ENCODE measurements at regions not wholly inside any gene's neighbourhood (a gene's known extent, or its start where the extent isn't known, plus 50 kb on each side); places are given as distances from the start of the nearest gene placed in this dataset.
"Not testable (repeated sequence)": the region's sequence is repeated elsewhere in the genome, so short reads cannot be mapped to it uniquely, and the experiment has no call there.

DNA sequence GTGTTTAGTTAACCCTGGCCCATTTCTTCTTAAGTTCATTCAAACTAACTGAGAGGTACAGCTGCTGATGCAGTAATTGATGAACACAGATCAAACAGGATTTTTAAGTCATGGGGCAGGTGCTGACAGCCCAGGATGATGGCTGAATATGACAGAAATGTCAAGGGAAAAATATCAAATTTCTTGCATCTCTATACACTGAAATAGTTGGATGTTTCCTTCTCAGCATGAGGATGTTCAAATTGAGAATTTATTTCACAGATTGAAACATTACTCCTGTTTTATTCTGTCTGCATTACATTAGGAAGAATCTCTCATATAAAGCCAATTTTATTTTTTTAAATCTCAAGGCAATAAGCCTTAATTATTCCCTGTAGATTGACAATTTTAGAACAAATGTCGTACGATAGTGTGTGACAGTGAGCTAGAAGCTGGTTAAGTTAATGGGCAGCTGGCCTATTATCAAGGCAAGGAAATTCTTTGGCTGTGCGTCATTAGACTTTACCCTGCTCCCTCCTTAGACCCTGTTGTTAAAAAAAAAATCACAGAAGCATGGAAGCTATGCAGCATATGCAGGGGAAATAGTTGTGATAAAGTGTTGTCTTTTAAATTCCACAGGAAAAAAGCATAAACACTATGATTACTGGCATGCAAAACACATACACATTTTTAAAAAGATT lies 183.8 kb upstream of the KCNMB2 start:
- peak; percentile 15 for DNase-seq

- DNase-seq = no peak
Observed at GRCh38 chr3:178353006-178353694, 183.1 kb upstream of the KCNMB2 start.

GRCh38 chr3:178359728-178360127 lies 176.5 kb upstream of the KCNMB2 start:
- no peak for DNase-seq

- not testable (repeated sequence) for DNase-seq
Observed at GRCh38 chr3:178363048-178363447, 173.2 kb upstream of the KCNMB2 start.

GRCh38 chr3:178367817-178368617 lies 168.2 kb upstream of the KCNMB2 start:
- DNase-seq = no peak

DNA sequence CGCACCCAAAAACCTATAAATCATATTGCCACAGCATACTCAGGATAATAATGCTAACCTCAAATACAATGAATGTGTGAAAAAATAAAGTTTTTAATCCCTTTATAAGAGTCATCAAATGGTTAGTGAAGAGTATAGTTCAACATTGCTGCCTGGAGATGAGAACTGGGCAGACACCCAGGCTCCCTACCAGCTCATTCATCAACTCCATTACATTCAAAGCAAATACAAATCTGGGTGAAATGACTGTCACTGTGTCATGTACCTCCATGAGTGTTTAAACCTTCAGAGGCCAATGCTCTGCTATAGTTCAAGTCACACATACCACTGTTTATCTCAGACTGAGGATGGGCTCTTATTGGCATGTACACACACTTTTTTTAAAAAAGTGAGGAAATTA lies 167.2 kb upstream of the KCNMB2 start:
- no peak for DNase-seq

DNA sequence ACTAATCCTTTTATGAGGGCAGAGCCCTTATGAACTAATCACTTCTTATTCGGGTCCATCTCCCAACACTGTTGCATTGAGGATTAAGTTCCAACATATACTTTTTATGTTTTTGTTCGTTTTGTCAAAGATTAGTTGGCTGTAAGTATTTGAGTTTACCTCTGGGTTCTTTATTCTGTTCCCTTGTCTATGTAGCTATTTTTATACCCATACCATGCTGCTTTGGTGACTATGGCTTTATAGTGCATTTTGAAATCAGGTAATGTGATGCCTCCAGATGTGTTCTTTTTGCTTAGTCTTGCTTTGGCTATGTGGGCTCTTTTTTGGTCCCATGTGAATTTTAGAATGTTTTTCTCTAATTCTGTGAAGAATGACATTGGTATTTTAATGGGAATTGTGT lies 166.4 kb upstream of the KCNMB2 start:
- no peak for DNase-seq

DNA sequence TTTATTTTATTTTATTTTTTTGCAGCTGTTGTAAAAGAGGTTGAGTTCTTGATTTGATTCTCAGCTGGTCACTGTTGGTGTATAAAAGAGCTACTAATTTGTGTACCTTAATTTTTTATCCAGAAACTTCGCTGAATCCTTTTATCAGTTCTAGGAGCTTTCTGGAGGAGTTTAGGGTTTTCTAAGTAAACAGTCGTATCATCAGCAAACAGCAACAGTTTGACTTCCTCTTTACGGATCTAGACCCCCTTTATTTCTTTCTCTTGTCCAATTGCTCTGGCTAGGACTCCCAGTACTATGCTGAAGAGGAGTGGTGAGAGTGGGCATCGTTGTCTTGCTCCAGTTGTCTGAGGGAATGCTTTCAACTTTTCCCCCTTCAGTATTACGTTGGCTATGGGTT lies 165.8 kb upstream of the KCNMB2 start:
- no peak for DNase-seq

- no peak for DNase-seq
Observed at GRCh38 chr3:178381555-178381954, 154.7 kb upstream of the KCNMB2 start.

GRCh38 chr3:178381971-178382448 lies 154.2 kb upstream of the KCNMB2 start:
- no peak for DNase-seq

GRCh38 chr3:178382449-178383061 lies 153.7 kb upstream of the KCNMB2 start:
- DNase-seq = no peak

GRCh38 chr3:178384321-178385230 lies 151.7 kb upstream of the KCNMB2 start:
- no peak for DNase-seq

- DNase-seq = peak; percentile 14
Observed at GRCh38 chr3:178385280-178385952, 150.8 kb upstream of the KCNMB2 start.

GRCh38 chr3:178386401-178386800 lies 149.8 kb upstream of the KCNMB2 start:
- DNase-seq = no peak

DNA sequence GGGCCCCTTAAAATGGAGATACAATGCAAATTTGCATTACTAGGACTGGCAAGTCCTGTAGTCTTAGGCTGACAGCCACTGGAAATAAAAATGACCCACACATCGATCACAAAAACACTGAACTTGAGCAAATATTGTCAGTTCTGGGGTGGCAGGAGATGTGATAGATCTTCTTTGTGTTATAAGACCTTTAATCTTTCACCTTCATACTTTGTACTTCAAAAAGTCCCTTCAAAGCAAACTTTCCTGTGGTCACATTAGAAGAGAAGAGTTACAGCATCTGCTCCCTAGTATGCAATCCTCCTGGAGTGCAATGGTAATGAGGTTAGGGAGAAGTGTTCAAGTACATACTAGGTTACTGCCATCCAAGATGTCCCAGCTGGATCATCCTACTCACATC lies 149.4 kb upstream of the KCNMB2 start:
- no peak for DNase-seq

- no peak for DNase-seq
Observed at GRCh38 chr3:178388473-178388872, 147.8 kb upstream of the KCNMB2 start.

- DNase-seq = no peak
Observed at GRCh38 chr3:178389258-178389657, 147.0 kb upstream of the KCNMB2 start.

DNA sequence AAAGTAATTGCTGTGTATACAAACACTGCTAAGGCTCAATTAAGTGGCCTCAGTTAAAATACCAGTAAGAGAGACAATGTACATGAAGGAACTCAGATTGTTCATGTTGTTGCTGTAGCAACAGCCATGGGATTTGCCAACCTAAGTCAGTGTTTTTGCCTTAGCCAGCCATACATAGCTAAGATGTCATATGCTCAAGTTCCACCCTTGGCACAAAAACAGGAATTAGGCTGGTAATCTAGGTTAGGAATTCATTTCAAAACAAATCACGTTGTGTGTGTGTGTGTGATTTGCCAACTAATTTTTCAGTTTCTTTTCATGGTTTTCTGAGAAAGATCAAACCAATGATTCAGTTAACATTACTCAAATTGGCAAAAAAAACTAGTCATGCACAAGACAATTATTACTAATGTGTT lies 143.7 kb upstream of the KCNMB2 start:
- no peak for DNase-seq

GRCh38 chr3:178393146-178393545 lies 143.1 kb upstream of the KCNMB2 start:
- DNase-seq = no peak

DNA sequence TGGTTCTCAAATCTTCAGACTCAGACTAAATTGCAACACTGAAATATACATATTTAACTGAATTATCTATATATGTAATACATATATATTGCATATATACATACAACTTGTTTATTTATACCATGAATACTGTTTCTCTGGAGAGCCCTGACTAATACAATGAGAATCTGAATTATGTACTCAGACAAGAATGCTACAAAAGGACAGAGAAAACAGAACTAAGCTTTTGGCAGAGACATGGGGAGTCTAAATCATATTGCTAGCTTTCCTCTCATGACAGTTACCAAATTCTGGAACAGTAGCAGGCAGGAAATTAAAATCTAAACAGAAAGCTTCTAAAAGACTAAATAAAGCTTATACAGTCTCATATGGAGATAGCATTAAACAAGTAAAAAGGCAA lies 142.4 kb upstream of the KCNMB2 start:
- DNase-seq = no peak

- DNase-seq = no peak
Observed at GRCh38 chr3:178396318-178396717, 139.9 kb upstream of the KCNMB2 start.

GRCh38 chr3:178397202-178397601 lies 139.0 kb upstream of the KCNMB2 start:
- no peak for DNase-seq
